OCI-LY3 (cell line): ENCODE measurements at regions not wholly inside any gene's neighbourhood (a gene's known extent, or its start where the extent isn't known, plus 50 kb on each side); places are given as distances from the start of the nearest gene placed in this dataset.

Experiments used
- H2AFZ ChIP-seq: fragments of 200-600, 300-600 bp; shearing (Covaris generic); 2 replicates; pipeline ENCODE4 v1.6.0; 2014; ENCODE audit warnings: antibody characterized with exemption, low read depth, low read length
- H3K27ac ChIP-seq: fragments of 200-600, 300-600 bp; sonication (generic); 2 replicates; pipeline ENCODE4 v1.5.1; 2014; ENCODE audit warnings: mild to moderate bottlenecking, low read length, moderate library complexity, mixed read lengths
- H3K27me3 ChIP-seq: fragments of 200-600, 300-600 bp; sonication (generic); 2 replicates; pipeline ENCODE4 v1.6.1; 2014; ENCODE audit warnings: low read depth, low read length, mixed read lengths
- H3K36me3 ChIP-seq: fragments of 200-600, 300-600 bp; sonication (generic); replicated peaks from 2 replicates; pipeline ENCODE3; 2014; ENCODE audit warnings: low read depth, low read length, mixed read lengths
- H3K4me1 ChIP-seq: fragments of 300-600, 200-600 bp; sonication (generic); 2 replicates; pipeline ENCODE4 v1.6.1; 2014; ENCODE audit warnings: low read length, mixed read lengths
- H3K4me2 ChIP-seq: fragments of 200-600, 300-600 bp; sonication (generic); 2 replicates; pipeline ENCODE4 v1.6.1; 2014; ENCODE audit warnings: low read length, mixed read lengths
- H3K4me3 ChIP-seq: fragments of 300-600, 200-600 bp; sonication (generic); 2 replicates; pipeline ENCODE4 v1.5.1; 2014; ENCODE audit warnings: antibody characterized with exemption, mild to moderate bottlenecking, low read length, moderate library complexity
- H3K79me2 ChIP-seq: fragments of 300-600, 200-600 bp; shearing (Covaris generic); 2 replicates; pipeline ENCODE4 v1.6.1; 2014; ENCODE audit warnings: mild to moderate bottlenecking, low read length, mixed read lengths
- H3K9ac ChIP-seq: fragments of 300-600, 200-600 bp; shearing (Covaris generic); 2 replicates; pipeline ENCODE4 v1.6.0; 2014; ENCODE audit warnings: mild to moderate bottlenecking, low read length, moderate library complexity
- H3K9me3 ChIP-seq: fragments of 200-600, 300-600 bp; shearing (Covaris generic); 2 replicates; pipeline ENCODE4 v1.6.1; 2014; ENCODE audit warnings: low read length, mixed read lengths; ENCODE audit not compliant: insufficient read depth
- H4K20me1 ChIP-seq: fragments of 200-600, 300-600 bp; sonication (generic); 2 replicates; pipeline ENCODE4 v1.6.1; 2016; ENCODE audit warnings: low read length, mixed read lengths; ENCODE audit not compliant: insufficient read depth
- CTCF ChIP-seq: fragments of 200-600, 300-600 bp; sonication (generic); IDR thresholded peaks from 2 replicates; pipeline ENCODE4 v1.5.1; 2014; ENCODE audit warnings: antibody characterized with exemption, low read length, low read depth
- EZH2phosphoT487 ChIP-seq: fragments of 200-600 bp; shearing (Covaris generic); IDR thresholded peaks from 2 replicates; pipeline ENCODE4 v1.6.1; 2018; ENCODE audit warnings: antibody characterized with exemption, mixed run types, low read depth

GRCh38 chr10:2628705-2629104, 438.6 kb upstream of the PFKP start:
- Histone ChIP-seq H3K4me2 (no peak overlapping the region), H3K9ac (no peak overlapping the region), H4K20me1 (no peaks in the 10 kb centered on the region), H3K27me3 (peaks cover 10% of the 10 kb centered on the region), H3K36me3 (no peaks in the 10 kb centered on the region), H3K4me3 (no peak overlapping the region), H3K27ac (no peak overlapping the region), H3K4me1 (no peaks in the 10 kb centered on the region), H3K9me3 (no peaks in the 10 kb centered on the region), H3K79me2 (no peaks in the 10 kb centered on the region), H2AFZ (no peak overlapping the region)
- TF ChIP-seq EZH2phosphoT487 (no peak), CTCF (no peak)

- Histone ChIP-seq H3K4me1 (no peaks in the 10 kb centered on the region), H3K36me3 (no peaks in the 10 kb centered on the region), H3K9ac (no peak overlapping the region), H3K79me2 (no peaks in the 10 kb centered on the region), H3K4me3 (no peak overlapping the region), H3K27me3 (peaks cover 9% of the 10 kb centered on the region), H2AFZ (no peak overlapping the region), H3K27ac (no peak overlapping the region), H3K4me2 (no peak overlapping the region), H3K9me3 (no peaks in the 10 kb centered on the region), H4K20me1 (no peaks in the 10 kb centered on the region)
- TF ChIP-seq CTCF (no peak), EZH2phosphoT487 (no peak)
These were observed 439.4 kb upstream of the PFKP start for GRCh38 chr10:2627969-2628368.

- no peaks in the 10 kb centered on the region for H3K79me2 ChIP-seq
- H3K4me3 ChIP-seq, result no peak overlapping the region
- H3K36me3 ChIP-seq, result no peaks in the 10 kb centered on the region
- H3K4me2 ChIP-seq, result no peak overlapping the region
- H3K27ac ChIP-seq, result no peak overlapping the region
- no peak overlapping the region for H2AFZ ChIP-seq
- no peak overlapping the region for H3K9ac ChIP-seq
- no peaks in the 10 kb centered on the region for H3K9me3 ChIP-seq
- no peak for TF ChIP-seq EZH2phosphoT487
- TF ChIP-seq CTCF, result no peak
- H3K4me1 ChIP-seq, result no peaks in the 10 kb centered on the region
- H3K27me3 ChIP-seq, result no peaks in the 10 kb centered on the region
- H4K20me1 ChIP-seq, result no peaks in the 10 kb centered on the region
These were observed 442.3 kb upstream of the PFKP start for GRCh38 chr10:2625094-2625493.

GRCh38 chr10:2623675-2624274, 443.6 kb upstream of the PFKP start:
- Histone ChIP-seq H2AFZ (no peak overlapping the region), H3K27me3 (no peaks in the 10 kb centered on the region), H3K9me3 (no peaks in the 10 kb centered on the region), H4K20me1 (no peaks in the 10 kb centered on the region), H3K36me3 (no peaks in the 10 kb centered on the region), H3K27ac (no peak overlapping the region), H3K79me2 (no peaks in the 10 kb centered on the region), H3K4me1 (no peaks in the 10 kb centered on the region), H3K4me2 (no peak overlapping the region), H3K4me3 (no peak overlapping the region), H3K9ac (no peak overlapping the region)
- TF ChIP-seq CTCF, result no peak
- TF ChIP-seq EZH2phosphoT487, result no peak
